ENCODE measurements at regions not wholly inside any gene's neighbourhood (a gene's known extent, or its start where the extent isn't known, plus 50 kb on each side); places are given as distances from the start of the nearest gene placed in this dataset.

- Histone ChIP-seq H3K27ac (ENCODE audit: insufficient read depth, low read length) (no peak overlapping the region), H3K18ac (ENCODE audit: low read depth, low read length) (no peak overlapping the region), H4K91ac (ENCODE audit: insufficient read depth, low read depth, low read length) (no peak overlapping the region), H3K4ac (ENCODE audit: low read depth, low read length) (no peak overlapping the region), H2BK120ac (ENCODE audit: low read depth, low read length) (no peak overlapping the region), H2AK5ac (ENCODE audit: low read depth, low read length) (no peak overlapping the region), H2BK20ac (ENCODE audit: low read depth, low read length) (no peak overlapping the region), H3K4me3 (ENCODE audit: insufficient read depth, low read depth, low read length) (no peak overlapping the region), H3K4me2 (ENCODE audit: low read depth, low read length) (no peak overlapping the region), H3K27me3 (ENCODE audit: control insufficient read depth, insufficient read depth, low read length) (no peaks in the 10 kb centered on the region), H3K9me1 (ENCODE audit: insufficient read depth, low read length) (no peaks in the 10 kb centered on the region), H4K8ac (ENCODE audit: low read depth in 2 of 2, low read length in 2 of 2) (no peak overlapping the region), H3K23ac (ENCODE audit: low read depth, low read length) (no peak overlapping the region), H3K9me3 (ENCODE audit: control insufficient read depth, insufficient read depth, low read length) (no peaks in the 10 kb centered on the region), H2BK15ac (ENCODE audit: low read depth, low read length) (no peak overlapping the region), H4K20me1 (ENCODE audit: insufficient read depth, low read length) (no peaks in the 10 kb centered on the region), H3K9ac (ENCODE audit: low read depth, low read length) (no peak overlapping the region), H3K56ac (ENCODE audit: extremely low read depth, insufficient read depth, low read length) (no peak overlapping the region), H2BK5ac (ENCODE audit: low read depth, low read length, poor library complexity, severe bottlenecking) (no peak overlapping the region), H2AK9ac (replicated peaks; ENCODE audit: low read depth, low read length, poor library complexity) (no peak overlapping the region), H3K4me1 (ENCODE audit: control insufficient read depth, insufficient read depth, low read length) (no peaks in the 10 kb centered on the region), H4K5ac (ENCODE audit: low read depth, low read length) (no peak overlapping the region), H3K14ac (replicated peaks; ENCODE audit: low read depth, low read length) (no peak overlapping the region), H3K79me1 (ENCODE audit: low read depth in 1 of 2, low read length in 2 of 2) (no peaks in the 10 kb centered on the region), H2AFZ (replicated peaks; ENCODE audit: low read length, poor library complexity) (no peak overlapping the region), H3K36me3 (ENCODE audit: control insufficient read depth, insufficient read depth, low read length) (no peaks in the 10 kb centered on the region)
- POLR2A ChIA-PET (ENCODE audit: unreplicated experiment): no interaction called here
- dilution Hi-C loops (cut with HindIII; ENCODE audit: low sequenced_read_pairs, unreplicated experiment): no loop called here
- BruUV-seq (replicated peaks): no TSS peak
- no peak for TF ChIP-seq BHLHE40 (IDR thresholded peaks at IDR 0.05; ENCODE audit: low read depth, low read length)
- ATAC-seq (ENCODE audit: low read depth) (no peak), DNase-seq (no peak)
- CTCF ChIA-PET: no interaction called here
- in situ Hi-C loops (cut with MboI; ENCODE audit: low sequenced_read_pairs): no loop called here
- intact Hi-C loops (cut with micrococcal nuclease): no loop called here
- 17% methylated on average over 1 of the region's 3 CpGs; no CpG with 5 or more reads in 1 of the 2 experiments for WGBS, 2 experiments (ENCODE audit: extremely low coverage in 2 of 2, insufficient read length in 1 of 2)
These were observed 540.1 kb downstream of the NTRK3 start for GRCh38 chr15:87716422-87716821.
